GM12892 (cell line): ENCODE measurements at regions not wholly inside any gene's neighbourhood (a gene's known extent, or its start where the extent isn't known, plus 50 kb on each side); places are given as distances from the start of the nearest gene placed in this dataset.

ENCODE experiments used
- POLR2A ChIP-seq: IDR thresholded peaks from 2 replicates; pipeline ENCODE4 v1.6.1; 2011; ENCODE audit warnings: low read depth, low read length, control low read depth
- POLR2AphosphoS5 ChIP-seq: IDR thresholded peaks from 2 replicates; pipeline ENCODE4 v1.6.1; 2011; ENCODE audit warnings: low read depth, low read length, control low read depth

- no peak for TF ChIP-seq POLR2A
- TF ChIP-seq POLR2AphosphoS5, result no peak
Observed at GRCh38 chr13:79808475-79808874, 327.5 kb downstream of the NDFIP2 start.
